H9 (cell line): ENCODE measurements at regions not wholly inside any gene's neighbourhood (a gene's known extent, or its start where the extent isn't known, plus 50 kb on each side); places are given as distances from the start of the nearest gene placed in this dataset.

Source experiments
- DNase-seq: peaks from one replicate; pipeline ENCODE4 v3.0.0-alpha.2; 2017
- H2AFZ ChIP-seq: one replicate; pipeline ENCODE4 v1.6.1; 2013; ENCODE audit warnings: mild to moderate bottlenecking, low read length, control low read depth, moderate library complexity
- H2AK5ac ChIP-seq: 2 replicates; pipeline ENCODE4 v1.6.1; 2013; ENCODE audit warnings: low read length, control low read depth, mixed read lengths; ENCODE audit not compliant: insufficient read length
- H2BK120ac ChIP-seq: one replicate; pipeline ENCODE4 v1.6.1; 2013; ENCODE audit warnings: low read depth, mild to moderate bottlenecking, low read length, control low read depth, inconsistent platforms; ENCODE audit not compliant: poor library complexity, severe bottlenecking
- H2BK12ac ChIP-seq: 2 replicates; pipeline ENCODE4 v1.6.1; 2013; ENCODE audit warnings: low read length, control low read depth, mixed read lengths, low read depth; ENCODE audit not compliant: insufficient read length
- H2BK15ac ChIP-seq: 2 replicates; pipeline ENCODE4 v1.6.1; 2013; ENCODE audit warnings: low read depth, low read length, control low read depth
- H2BK20ac ChIP-seq: one replicate; pipeline ENCODE4 v1.6.1; 2013; ENCODE audit warnings: low read depth, mild to moderate bottlenecking, low read length, control low read depth, inconsistent platforms; ENCODE audit not compliant: poor library complexity, severe bottlenecking
- H2BK5ac ChIP-seq: 2 replicates; pipeline ENCODE4 v1.6.1; 2013; ENCODE audit warnings: low read length, control low read depth, mixed read lengths; ENCODE audit not compliant: insufficient read length
- H3K14ac ChIP-seq: 2 replicates; pipeline ENCODE4 v1.6.1; 2013; ENCODE audit warnings: low read length, control low read depth; ENCODE audit not compliant: insufficient read depth
- H3K18ac ChIP-seq: 2 replicates; pipeline ENCODE4 v1.6.1; 2013; ENCODE audit warnings: low read depth, mild to moderate bottlenecking, mixed read lengths, low read length, control low read depth; ENCODE audit not compliant: insufficient read length
- H3K23ac ChIP-seq: 2 replicates; pipeline ENCODE4 v1.6.1; 2013; ENCODE audit warnings: low read length, control low read depth, mixed read lengths, low read depth; ENCODE audit not compliant: insufficient read length
- H3K23me2 ChIP-seq: 2 replicates; pipeline ENCODE4 v1.6.1; 2013; ENCODE audit warnings: low read depth, mild to moderate bottlenecking, mixed read lengths, low read length, control low read depth; ENCODE audit not compliant: insufficient read length, poor library complexity, severe bottlenecking
- H3K27ac ChIP-seq: 2 replicates; pipeline ENCODE4 v1.5.1; 2013; ENCODE audit warnings: low read length, control low read depth, mixed read lengths, low read depth; ENCODE audit not compliant: insufficient read length
- H3K27me3 ChIP-seq: 2 replicates; pipeline ENCODE4 v1.6.1; 2013; ENCODE audit warnings: low read length, control low read depth, inconsistent platforms; ENCODE audit not compliant: insufficient read depth
- H3K4ac ChIP-seq: 2 replicates; pipeline ENCODE4 v1.6.1; 2013; ENCODE audit warnings: low read depth, mild to moderate bottlenecking, control low read depth, inconsistent platforms, low read length, moderate library complexity
- H3K4me1 ChIP-seq: 2 replicates; pipeline ENCODE4 v1.6.1; 2013; ENCODE audit warnings: low read length, control low read depth, inconsistent platforms; ENCODE audit not compliant: insufficient read depth
- H3K4me2 ChIP-seq: 2 replicates; pipeline ENCODE4 v1.6.1; 2013; ENCODE audit warnings: low read length, control low read depth, mixed read lengths; ENCODE audit not compliant: insufficient read length, insufficient read depth
- H3K56ac ChIP-seq: 2 replicates; pipeline ENCODE4 v1.6.1; 2013; ENCODE audit warnings: low read depth, mild to moderate bottlenecking, mixed read lengths, low read length, control low read depth; ENCODE audit not compliant: insufficient read length
- H3K79me1 ChIP-seq: 2 replicates; pipeline ENCODE4 v1.6.1; 2013; ENCODE audit warnings: low read depth, mild to moderate bottlenecking, moderate library complexity, low read length, control low read depth, inconsistent platforms; ENCODE audit not compliant: insufficient read depth, poor library complexity, severe bottlenecking
- H3K79me2 ChIP-seq: 2 replicates; pipeline ENCODE4 v1.6.1; 2013; ENCODE audit warnings: low read length, control low read depth, inconsistent platforms; ENCODE audit not compliant: insufficient read depth
- H3K9ac ChIP-seq: 2 replicates; pipeline ENCODE4 v1.6.1; 2013; ENCODE audit warnings: low read length, control low read depth, mixed read lengths; ENCODE audit not compliant: insufficient read length; ENCODE audit errors: extremely low read depth
- H3K9me3 ChIP-seq: one replicate; pipeline ENCODE4 v1.6.1; 2013; ENCODE audit warnings: low read depth, low read length, inconsistent platforms; ENCODE audit not compliant: control insufficient read depth
- H3T11ph ChIP-seq: one replicate; pipeline ENCODE4 v1.6.1; 2013; ENCODE audit warnings: mild to moderate bottlenecking, low read length, control low read depth, inconsistent platforms
- H4K20me1 ChIP-seq: one replicate; pipeline ENCODE4 v1.6.1; 2013; ENCODE audit not compliant: control insufficient read depth, insufficient read length, insufficient read depth
- H4K5ac ChIP-seq: 2 replicates; pipeline ENCODE4 v1.6.1; 2013; ENCODE audit warnings: low read depth, mild to moderate bottlenecking, mixed read lengths, low read length, control low read depth; ENCODE audit not compliant: insufficient read length
- H4K8ac ChIP-seq: replicated peaks from 2 replicates; pipeline ENCODE4 v1.6.1; 2013; ENCODE audit warnings: low read length, control low read depth, mixed read lengths, low read depth; ENCODE audit not compliant: insufficient read length
- H4K91ac ChIP-seq: 2 replicates; pipeline ENCODE4 v1.6.1; 2013; ENCODE audit warnings: low read depth, mild to moderate bottlenecking, moderate library complexity, mixed read lengths, low read length, control low read depth; ENCODE audit not compliant: insufficient read length
- H3K27ac Mint-ChIP-seq, 3 experiments: 2 replicates in 2 of 3; 3 replicates in 1 of 3; pipeline ENCODE4 v1.8.0; 2020 to 2021; ENCODE audit warnings: mixed read lengths in 3 of 3, mild to moderate bottlenecking in 1 of 3, moderate library complexity in 1 of 3
- H3K27me3 Mint-ChIP-seq: 2 replicates; pipeline ENCODE4 v1.8.0; 2021; ENCODE audit warnings: low read depth, mild to moderate bottlenecking, moderate library complexity, mixed read lengths
- H3K36me3 Mint-ChIP-seq, 3 experiments: 2 replicates in 2 of 3; 3 replicates in 1 of 3; pipeline ENCODE4 v1.8.0; 2020 to 2021; ENCODE audit warnings: low read depth in 3 of 3, mixed read lengths in 3 of 3; ENCODE audit not compliant: insufficient read depth in 1 of 3
- H3K4me1 Mint-ChIP-seq, 2 experiments: 2 replicates each; pipeline ENCODE4 v1.8.0; 2020; ENCODE audit warnings: mixed read lengths in 2 of 2
- H3K4me3 Mint-ChIP-seq, 2 experiments: 2 replicates in 1 of 2; 3 replicates in 1 of 2; pipeline ENCODE4 v1.8.0; 2020 to 2021; ENCODE audit warnings: mild to moderate bottlenecking in 2 of 2, mixed read lengths in 2 of 2, moderate library complexity in 1 of 2
- H3K9me3 Mint-ChIP-seq, 2 experiments: 2 replicates in 1 of 2; 3 replicates in 1 of 2; pipeline ENCODE4 v1.8.0; 2020; ENCODE audit warnings: mild to moderate bottlenecking in 2 of 2, mixed read lengths in 2 of 2, moderate library complexity in 1 of 2
- WGBS: extraction: QIAGEN DNeasy Blood & Tissue Kit; methylation state at CpG from one replicate; pipeline ENCODE4 v1.1.7; 2013; ENCODE audit warnings: missing lambda C conversion rate, low lambda C conversion rate, mixed read lengths; ENCODE audit not compliant: insufficient read length; ENCODE audit errors: extremely low coverage; 5-methylcytosine and 5-hydroxymethylcytosine counted together
- TF ChIP-seq, protein P1 (sequence below): fragments of 200-600 bp; sonication (generic); conservative IDR thresholded peaks from 3 replicates; pipeline ENCODE4 v1.8.0; 2021; ENCODE audit warnings: antibody characterized with exemption, mild to moderate bottlenecking

DNA sequence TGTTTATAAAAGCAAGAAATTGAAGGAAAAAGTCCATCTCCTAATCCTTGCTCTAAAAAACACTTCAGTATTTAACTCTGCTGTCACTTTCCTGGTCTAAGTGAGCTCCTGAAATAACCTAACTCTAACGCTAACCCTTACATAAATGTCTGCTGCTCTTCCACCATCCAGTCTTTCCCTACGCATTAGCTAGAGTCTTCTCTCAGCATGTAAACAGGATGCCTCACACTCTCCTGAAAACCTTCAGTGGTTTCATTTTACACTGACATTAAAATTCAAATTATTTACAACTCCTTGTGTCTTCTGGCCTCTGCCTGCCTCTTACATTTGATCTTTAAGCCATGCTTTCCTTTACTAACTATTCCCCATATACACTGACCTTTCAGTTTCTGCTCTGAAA is 697.6 kb upstream of the CXADR start:
- H3K9ac ChIP-seq, result no peak overlapping the region
- WGBS, result no CpG with 5 or more reads among the region's 2 CpGs
- no peaks in the 10 kb centered on the region for H3K9me3 Mint-ChIP-seq
- DNase-seq, result no peak
- no peaks in the 10 kb centered on the region for H3K79me1 ChIP-seq
- H3K4me2 ChIP-seq, result no peak overlapping the region
- H3K27ac Mint-ChIP-seq, result peak overlapping the region; percentile 3 to 64 (median 14); a peak in 4 of 7 replicates
- no peak overlapping the region for H4K5ac ChIP-seq
- H3K23me2 ChIP-seq, result no peaks in the 10 kb centered on the region
- no peak overlapping the region for H2BK5ac ChIP-seq
- no peak overlapping the region for H3K56ac ChIP-seq
- H3K27me3 ChIP-seq, result no peaks in the 10 kb centered on the region
- no peak overlapping the region for H2AK5ac ChIP-seq
- H3K4me3 Mint-ChIP-seq, result no peak overlapping the region
- no peaks in the 10 kb centered on the region; the same call in 1 of the 2 replicates for H3K4me1 ChIP-seq
- no peak overlapping the region for H4K91ac ChIP-seq
- H2BK20ac ChIP-seq, result no peak overlapping the region
- peak overlapping the region; percentile 24 for H2AFZ ChIP-seq
- H3K9me3 ChIP-seq, result no peaks in the 10 kb centered on the region
- no peak overlapping the region for H3K27ac ChIP-seq
- H3K4me1 Mint-ChIP-seq, result peaks cover 13 to 16% of the 10 kb centered on the region in 2 experiments
- no peak overlapping the region for H2BK12ac ChIP-seq
- no peak overlapping the region for H3K23ac ChIP-seq
- H3K79me2 ChIP-seq, result no peaks in the 10 kb centered on the region
- TF ChIP-seq, protein P1, sequence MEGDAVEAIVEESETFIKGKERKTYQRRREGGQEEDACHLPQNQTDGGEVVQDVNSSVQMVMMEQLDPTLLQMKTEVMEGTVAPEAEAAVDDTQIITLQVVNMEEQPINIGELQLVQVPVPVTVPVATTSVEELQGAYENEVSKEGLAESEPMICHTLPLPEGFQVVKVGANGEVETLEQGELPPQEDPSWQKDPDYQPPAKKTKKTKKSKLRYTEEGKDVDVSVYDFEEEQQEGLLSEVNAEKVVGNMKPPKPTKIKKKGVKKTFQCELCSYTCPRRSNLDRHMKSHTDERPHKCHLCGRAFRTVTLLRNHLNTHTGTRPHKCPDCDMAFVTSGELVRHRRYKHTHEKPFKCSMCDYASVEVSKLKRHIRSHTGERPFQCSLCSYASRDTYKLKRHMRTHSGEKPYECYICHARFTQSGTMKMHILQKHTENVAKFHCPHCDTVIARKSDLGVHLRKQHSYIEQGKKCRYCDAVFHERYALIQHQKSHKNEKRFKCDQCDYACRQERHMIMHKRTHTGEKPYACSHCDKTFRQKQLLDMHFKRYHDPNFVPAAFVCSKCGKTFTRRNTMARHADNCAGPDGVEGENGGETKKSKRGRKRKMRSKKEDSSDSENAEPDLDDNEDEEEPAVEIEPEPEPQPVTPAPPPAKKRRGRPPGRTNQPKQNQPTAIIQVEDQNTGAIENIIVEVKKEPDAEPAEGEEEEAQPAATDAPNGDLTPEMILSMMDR, result no peak
- no peak overlapping the region for H2BK120ac ChIP-seq
- no peak overlapping the region for H3K14ac ChIP-seq
- H3T11ph ChIP-seq, result no peak overlapping the region
- no peaks in the 10 kb centered on the region for H3K27me3 Mint-ChIP-seq
- H2BK15ac ChIP-seq, result no peak overlapping the region
- no peaks in the 10 kb centered on the region for H4K20me1 ChIP-seq
- no peak overlapping the region for H4K8ac ChIP-seq
- no peaks in the 10 kb centered on the region for H3K36me3 Mint-ChIP-seq
- no peak overlapping the region for H3K18ac ChIP-seq
- no peak overlapping the region for H3K4ac ChIP-seq
